Calu3 (cell line): ENCODE measurements at regions not wholly inside any gene's neighbourhood (a gene's known extent, or its start where the extent isn't known, plus 50 kb on each side); places are given as distances from the start of the nearest gene placed in this dataset.
"Not testable (repeated sequence)": the region's sequence is repeated elsewhere in the genome, so short reads cannot be mapped to it uniquely, and the experiment has no call there.

Source experiments
- BruUV-seq: library from RNA; stranded (reverse); fragments of 400-500 nt; replicated peaks from 2 replicates; lab custom pipeline; 2021; lab: Mats Ljungman, UMichigan
- CTCF ChIA-PET: fragments of 300-600 bp; sonication (Branson Sonifier 250); formaldehyde crosslinking; loops from one replicate; lab custom pipeline; 2022; ENCODE audit warnings: antibody characterized with exemption; lab: Charles Lee
- DNase-seq: peaks from one replicate; pipeline ENCODE4 v3.0.0; 2022
- H3K27ac Mint-ChIP-seq: one replicate; pipeline ENCODE4 v1.8.0; 2022; ENCODE audit warnings: mixed read lengths; ENCODE audit not compliant: unreplicated experiment
- H3K27me3 Mint-ChIP-seq: one replicate; pipeline ENCODE4 v1.8.0; 2022; ENCODE audit warnings: mixed read lengths; ENCODE audit not compliant: unreplicated experiment
- H3K36me3 Mint-ChIP-seq: one replicate; pipeline ENCODE4 v1.8.0; 2022; ENCODE audit warnings: mild to moderate bottlenecking, moderate library complexity, mixed read lengths; ENCODE audit not compliant: insufficient read depth, unreplicated experiment
- H3K4me1 Mint-ChIP-seq: one replicate; pipeline ENCODE4 v1.8.0; 2022; ENCODE audit warnings: mild to moderate bottlenecking, low read depth, mixed read lengths; ENCODE audit not compliant: unreplicated experiment
- H3K4me3 Mint-ChIP-seq: one replicate; pipeline ENCODE4 v1.8.0; 2022; ENCODE audit warnings: mild to moderate bottlenecking, low read depth, moderate library complexity, mixed read lengths; ENCODE audit not compliant: unreplicated experiment
- H3K9me3 Mint-ChIP-seq: one replicate; pipeline ENCODE4 v1.8.0; 2022; ENCODE audit warnings: low read depth, mixed read lengths; ENCODE audit not compliant: unreplicated experiment
- CTCF ChIP-seq: fragments of 200-600 bp; IDR thresholded peaks from one replicate; pipeline ENCODE4 v1.8.0; 2022; ENCODE audit warnings: antibody characterized with exemption; ENCODE audit not compliant: unreplicated experiment
- intact Hi-C: fragments of 100-400 bp; cut with micrococcal nuclease; formaldehyde crosslinking; loops from one replicate; pipeline ENCODE4 v1.10.0; 2022; ENCODE audit not compliant: unreplicated experiment

GRCh38 chrX:46324166-46324565, 221.1 kb downstream of the ZNF674 start:
- CTCF ChIA-PET: no interaction called here
- TF ChIP-seq CTCF: no peak
- no peaks in the 10 kb centered on the region for H3K9me3 Mint-ChIP-seq
- H3K4me1 Mint-ChIP-seq: peaks cover 72% of the 10 kb centered on the region
- H3K27ac Mint-ChIP-seq: no peak overlapping the region
- DNase-seq: no peak
- no peak overlapping the region for H3K4me3 Mint-ChIP-seq
- H3K27me3 Mint-ChIP-seq: no peaks in the 10 kb centered on the region
- H3K36me3 Mint-ChIP-seq: peaks cover 27% of the 10 kb centered on the region
- BruUV-seq: no TSS peak
- intact Hi-C loops: loop anchor here (2.0 kb wide), 2 partner anchors 53 to 115 kb away; no protein-coding TSS in a partner anchor

- DNase-seq, intact Hi-C loops, H3K4me3 Mint-ChIP-seq, H3K9me3 Mint-ChIP-seq, BruUV-seq, CTCF ChIA-PET, H3K27me3 Mint-ChIP-seq: not testable (repeated sequence)
- peaks cover 27% of the 10 kb centered on the region for H3K36me3 Mint-ChIP-seq
- H3K27ac Mint-ChIP-seq: peak overlapping the region; percentile 19
- H3K4me1 Mint-ChIP-seq: peaks cover 80% of the 10 kb centered on the region
Measured at GRCh38 chrX:46322929-46323328, 222.3 kb downstream of the ZNF674 start.

- H3K27ac Mint-ChIP-seq: peak overlapping the region; percentile 95
- intact Hi-C loops: no loop called here
- H3K27me3 Mint-ChIP-seq: no peaks in the 10 kb centered on the region
- DNase-seq: no peak
- CTCF ChIA-PET: no interaction called here
- no peaks in the 10 kb centered on the region for H3K9me3 Mint-ChIP-seq
- no TSS peak for BruUV-seq
- no peak overlapping the region for H3K4me3 Mint-ChIP-seq
- peaks cover 82% of the 10 kb centered on the region for H3K4me1 Mint-ChIP-seq
- H3K36me3 Mint-ChIP-seq: peaks cover 18% of the 10 kb centered on the region
- TF ChIP-seq CTCF: no peak
Measured at GRCh38 chrX:46321676-46322075, 223.5 kb downstream of the ZNF674 start.

DNA sequence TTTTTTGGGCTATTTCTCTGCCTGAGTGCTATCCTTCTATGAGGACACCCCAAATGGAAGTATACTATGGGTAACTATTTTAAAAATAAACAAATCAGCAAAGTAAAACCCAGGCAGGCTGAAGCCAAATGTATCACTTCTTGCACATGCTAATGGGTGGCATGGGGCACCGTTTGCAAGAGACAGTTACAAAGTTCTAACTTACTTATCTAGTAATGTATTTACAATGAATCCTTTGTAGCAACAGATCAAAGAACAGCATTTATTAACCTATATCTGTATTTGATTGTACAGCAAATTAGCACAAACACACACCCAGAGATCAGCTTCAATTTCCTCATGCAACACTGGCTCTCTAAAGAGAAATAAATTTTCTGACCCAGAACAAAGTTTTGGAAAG, 225.5 kb downstream of the ZNF674 start:
- Mint-ChIP-seq H3K36me3 (peaks cover 12% of the 10 kb centered on the region), H3K9me3 (no peaks in the 10 kb centered on the region), H3K4me1 (peaks cover 75% of the 10 kb centered on the region), H3K4me3 (peak overlapping the region; percentile 47), H3K27ac (peak overlapping the region; percentile 95), H3K27me3 (no peaks in the 10 kb centered on the region)
- DNase-seq: no peak
- BruUV-seq: no TSS peak
- no peak for TF ChIP-seq CTCF
- CTCF ChIA-PET: interaction anchor here (0.8 kb wide), 1 partner anchor 552 kb away, joined by 3 read pairs; no protein-coding TSS in a partner anchor
- intact Hi-C loops: no loop called here

DNA sequence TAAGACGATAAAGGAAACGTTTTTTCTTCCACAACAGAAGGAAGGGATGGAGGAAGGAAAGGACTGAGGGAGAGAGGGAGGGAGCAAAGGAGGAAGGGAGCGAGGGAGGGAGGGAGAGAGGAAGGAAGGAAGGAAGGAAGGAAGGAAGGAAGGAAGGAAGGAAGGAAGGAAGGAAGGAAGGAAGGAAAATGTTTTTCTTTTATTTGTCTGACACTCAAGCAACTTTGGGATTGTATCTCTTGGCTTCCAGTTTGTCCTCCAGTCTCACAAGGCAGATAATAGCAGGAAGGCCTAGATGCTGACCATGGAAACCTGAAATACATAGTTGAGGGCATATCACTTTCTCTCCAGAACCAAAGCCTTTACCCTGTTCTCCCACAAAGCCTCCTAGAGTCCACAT, 226.7 kb downstream of the ZNF674 start:
- no TSS peak for BruUV-seq
- no peak for TF ChIP-seq CTCF
- Mint-ChIP-seq H3K4me3 (no peak overlapping the region), H3K36me3 (peaks cover 12% of the 10 kb centered on the region), H3K27ac (peak overlapping the region; percentile 95), H3K27me3 (no peaks in the 10 kb centered on the region), H3K4me1 (peaks cover 68% of the 10 kb centered on the region), H3K9me3 (no peaks in the 10 kb centered on the region)
- CTCF ChIA-PET: no interaction called here
- intact Hi-C loops: no loop called here
- DNase-seq: no peak
